ENCODE measurements at regions not wholly inside any gene's neighbourhood (a gene's known extent, or its start where the extent isn't known, plus 50 kb on each side); places are given as distances from the start of the nearest gene placed in this dataset.

DNA sequence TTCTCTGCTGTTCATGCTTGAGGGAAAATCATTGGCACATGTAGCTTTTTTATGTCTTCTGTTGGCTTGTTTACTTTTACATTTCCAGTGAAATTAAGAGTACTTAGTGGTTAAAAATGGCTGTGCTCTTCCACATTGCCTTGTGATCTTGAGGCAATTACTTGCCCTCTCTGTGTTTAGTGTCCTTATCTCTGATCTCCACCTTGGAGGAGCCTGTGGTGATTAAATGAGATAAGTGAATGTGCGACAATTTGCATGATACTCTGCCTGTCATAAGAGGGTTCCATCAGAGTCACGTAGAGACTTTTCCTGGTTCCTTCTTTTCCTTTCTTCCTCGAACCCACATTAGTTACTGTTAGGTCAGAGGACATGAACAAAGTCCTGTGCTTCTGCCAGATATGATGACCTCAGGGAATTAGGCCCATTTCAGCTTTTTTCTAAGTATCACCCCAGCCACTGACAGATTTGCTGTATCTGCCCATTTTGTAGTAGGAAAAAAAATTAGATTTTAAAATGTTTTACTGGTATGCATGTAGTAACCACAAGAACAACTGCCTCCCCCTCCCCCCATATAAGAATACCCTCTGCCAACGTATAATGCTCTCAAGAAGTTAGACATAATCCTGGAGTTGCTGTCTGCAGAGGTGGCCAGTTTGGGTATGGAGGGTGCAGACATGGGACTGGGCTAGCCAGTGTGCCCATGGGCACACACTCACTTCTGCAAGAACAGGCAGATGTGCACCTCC lies 51.9 kb downstream of the TET3 start:
- no peaks in the 10 kb centered on the region for H3K9me1 ChIP-seq (replicated peaks; ENCODE audit: control insufficient read depth, extremely low read depth, insufficient read depth, low read length)
- no peak overlapping the region for H2AFZ ChIP-seq (ENCODE audit: low read depth, low read length)
- H3K4me3 ChIP-seq (replicated peaks in 1 of 3; ENCODE audit: insufficient read depth in 1 of 3, low read depth in 1 of 3, low read length in 3 of 3), result no peak overlapping the region
- no peak overlapping the region for H3K9ac ChIP-seq (replicated peaks; ENCODE audit: extremely low read depth, insufficient read depth, low read length)
- H3K79me2 ChIP-seq (ENCODE audit: control insufficient read depth, insufficient read depth, low read length), result no peaks in the 10 kb centered on the region
- FAIRE-seq, result no peak
- H3K4me1 ChIP-seq (ENCODE audit: control insufficient read depth, extremely low read depth, insufficient read depth, low read length), result peaks cover 2% of the 10 kb centered on the region
- H4K20me1 ChIP-seq (replicated peaks; ENCODE audit: control insufficient read depth, extremely low read depth, insufficient read depth, low read length), result peaks cover 2% of the 10 kb centered on the region
- dilution Hi-C loops (cut with MboI; ENCODE audit: extremely low pct_ligation_motif_present, low sequenced_read_pairs) (no loop called here), intact Hi-C loops (cut with micrococcal nuclease) (no loop called here)
- ChIA-PET POLR2A (no interaction called here), CTCF (no interaction called here)
- BruUV-seq (replicated peaks), result no TSS peak
- no peak for TF ChIP-seq EZH2 (IDR thresholded peaks at IDR 0.05; ENCODE audit: borderline replicate concordance, low read depth, low read length, severe bottlenecking)
- no peak for TF ChIP-seq MYC (IDR thresholded peaks at IDR 0.05; ENCODE audit: low read depth, low read length)
- TF ChIP-seq POLR2AphosphoS5 (IDR thresholded peaks at IDR 0.05; ENCODE audit: insufficient read depth, low read depth, low read length), result no peak
- TF ChIP-seq, protein P1, sequence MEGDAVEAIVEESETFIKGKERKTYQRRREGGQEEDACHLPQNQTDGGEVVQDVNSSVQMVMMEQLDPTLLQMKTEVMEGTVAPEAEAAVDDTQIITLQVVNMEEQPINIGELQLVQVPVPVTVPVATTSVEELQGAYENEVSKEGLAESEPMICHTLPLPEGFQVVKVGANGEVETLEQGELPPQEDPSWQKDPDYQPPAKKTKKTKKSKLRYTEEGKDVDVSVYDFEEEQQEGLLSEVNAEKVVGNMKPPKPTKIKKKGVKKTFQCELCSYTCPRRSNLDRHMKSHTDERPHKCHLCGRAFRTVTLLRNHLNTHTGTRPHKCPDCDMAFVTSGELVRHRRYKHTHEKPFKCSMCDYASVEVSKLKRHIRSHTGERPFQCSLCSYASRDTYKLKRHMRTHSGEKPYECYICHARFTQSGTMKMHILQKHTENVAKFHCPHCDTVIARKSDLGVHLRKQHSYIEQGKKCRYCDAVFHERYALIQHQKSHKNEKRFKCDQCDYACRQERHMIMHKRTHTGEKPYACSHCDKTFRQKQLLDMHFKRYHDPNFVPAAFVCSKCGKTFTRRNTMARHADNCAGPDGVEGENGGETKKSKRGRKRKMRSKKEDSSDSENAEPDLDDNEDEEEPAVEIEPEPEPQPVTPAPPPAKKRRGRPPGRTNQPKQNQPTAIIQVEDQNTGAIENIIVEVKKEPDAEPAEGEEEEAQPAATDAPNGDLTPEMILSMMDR (IDR thresholded peaks at IDR 0.05; ENCODE audit: extremely low read depth in 1 of 2, insufficient read depth in 1 of 2, low read depth in 1 of 2, low read length in 2 of 2), result no peak
- no peak for TF ChIP-seq JUN (IDR thresholded peaks at IDR 0.05; ENCODE audit: borderline replicate concordance, insufficient read depth, insufficient read length, low read depth)
- no peak overlapping the region for H3K27ac ChIP-seq (ENCODE audit: insufficient read depth, low read depth, low read length)
- H3K27me3 ChIP-seq (ENCODE audit: control insufficient read depth in 2 of 2, insufficient read depth in 2 of 2, low read length in 2 of 2), result no peaks in the 10 kb centered on the region
- no peak for DNase-seq (ENCODE audit: low read depth, low spot score)
- H3K36me3 ChIP-seq (ENCODE audit: control insufficient read depth in 2 of 2, extremely low read depth in 1 of 2, insufficient read depth in 2 of 2, low read length in 2 of 2), result no peaks in the 10 kb centered on the region
- no peaks in the 10 kb centered on the region for H3K9me3 ChIP-seq (replicated peaks; ENCODE audit: control insufficient read depth, insufficient read depth, low read length)
- no peak overlapping the region for H3K4me2 ChIP-seq (ENCODE audit: insufficient read depth, low read length)
